ENCODE measurements at regions not wholly inside any gene's neighbourhood (a gene's known extent, or its start where the extent isn't known, plus 50 kb on each side); places are given as distances from the start of the nearest gene placed in this dataset.

- no peak for TF ChIP-seq CTCF (IDR thresholded peaks at IDR 0.05)
- ChIA-PET POLR2A (no interaction called here), CTCF (no interaction called here)
- H3K4me1 Mint-ChIP-seq (ENCODE audit: low read depth): no peaks in the 10 kb centered on the region
- no peak for DNase-seq
- intact Hi-C loops (cut with DNase I, micrococcal nuclease): no loop called here
- no peak overlapping the region for H3K4me3 Mint-ChIP-seq
- no peaks in the 10 kb centered on the region for H3K27me3 Mint-ChIP-seq
- H3K36me3 ChIP-seq (ENCODE audit: insufficient read depth, low read length): no peaks in the 10 kb centered on the region
- peaks cover 5% of the 10 kb centered on the region for H3K9me3 Mint-ChIP-seq
- no peaks in the 10 kb centered on the region for H3K4me1 ChIP-seq (ENCODE audit: insufficient read depth, low read length)
- H3K27ac Mint-ChIP-seq: no peak overlapping the region
- no peaks in the 10 kb centered on the region for H3K36me3 Mint-ChIP-seq (ENCODE audit: low read depth)
- no peak overlapping the region for H3K4me3 ChIP-seq (ENCODE audit: low read length)
- no peaks in the 10 kb centered on the region for H3K27me3 ChIP-seq (ENCODE audit: control insufficient read depth in 1 of 2, insufficient read depth in 2 of 2, low read length in 2 of 2)
- no peak overlapping the region for H3K27ac ChIP-seq (ENCODE audit: low read depth in 1 of 2, low read length in 2 of 2)
- no peak for ATAC-seq (ENCODE audit: poor library complexity)
- peaks cover 0 to 6% of the 10 kb centered on the region in 2 experiments for H3K9me3 ChIP-seq (ENCODE audit: control insufficient read depth in 1 of 2, insufficient read depth in 1 of 2, low read length in 2 of 2)
These were observed 102.3 kb upstream of the FAT1 start for GRCh38 chr4:186826006-186826405.

GRCh38 chr4:186826846-186827533, 103.3 kb upstream of the FAT1 start:
- ATAC-seq (ENCODE audit: poor library complexity): no peak
- no peak for DNase-seq
- POLR2A ChIA-PET: no interaction called here
- H3K36me3 Mint-ChIP-seq (ENCODE audit: low read depth): no peaks in the 10 kb centered on the region
- H3K27me3 Mint-ChIP-seq: no peaks in the 10 kb centered on the region
- Histone ChIP-seq H3K27ac (ENCODE audit: low read depth in 1 of 2, low read length in 2 of 2) (no peak overlapping the region), H3K27me3 (ENCODE audit: control insufficient read depth in 1 of 2, insufficient read depth in 2 of 2, low read length in 2 of 2) (no peaks in the 10 kb centered on the region), H3K4me1 (ENCODE audit: insufficient read depth, low read length) (no peaks in the 10 kb centered on the region), H3K9me3 (ENCODE audit: control insufficient read depth in 1 of 2, insufficient read depth in 1 of 2, low read length in 2 of 2) (peaks cover 2 to 5% of the 10 kb centered on the region in 2 experiments), H3K36me3 (ENCODE audit: insufficient read depth, low read length) (no peaks in the 10 kb centered on the region), H3K4me3 (ENCODE audit: low read length) (no peak overlapping the region)
- intact Hi-C loops (cut with DNase I, micrococcal nuclease): no loop called here
- H3K27ac Mint-ChIP-seq: no peak overlapping the region
- peaks cover 5% of the 10 kb centered on the region for H3K9me3 Mint-ChIP-seq
- no peaks in the 10 kb centered on the region for H3K4me1 Mint-ChIP-seq (ENCODE audit: low read depth)
- no peak for TF ChIP-seq CTCF (IDR thresholded peaks at IDR 0.05)
- CTCF ChIA-PET: no interaction called here
- no peak overlapping the region for H3K4me3 Mint-ChIP-seq

- no peak for ATAC-seq (ENCODE audit: poor library complexity)
- Histone ChIP-seq H3K4me3 (ENCODE audit: low read length) (no peak overlapping the region), H3K27me3 (ENCODE audit: control insufficient read depth in 1 of 2, insufficient read depth in 2 of 2, low read length in 2 of 2) (no peaks in the 10 kb centered on the region), H3K36me3 (ENCODE audit: insufficient read depth, low read length) (no peaks in the 10 kb centered on the region), H3K27ac (ENCODE audit: low read depth in 1 of 2, low read length in 2 of 2) (no peak overlapping the region), H3K4me1 (ENCODE audit: insufficient read depth, low read length) (no peaks in the 10 kb centered on the region), H3K9me3 (ENCODE audit: control insufficient read depth in 1 of 2, insufficient read depth in 1 of 2, low read length in 2 of 2) (peaks cover 3 to 5% of the 10 kb centered on the region in 2 experiments)
- Mint-ChIP-seq H3K36me3 (ENCODE audit: low read depth) (no peaks in the 10 kb centered on the region), H3K4me1 (ENCODE audit: low read depth) (no peaks in the 10 kb centered on the region), H3K9me3 (peaks cover 5% of the 10 kb centered on the region), H3K27ac (no peak overlapping the region), H3K4me3 (no peak overlapping the region), H3K27me3 (no peaks in the 10 kb centered on the region)
- DNase-seq: no peak
- intact Hi-C loops (cut with DNase I, micrococcal nuclease): no loop called here
- ChIA-PET POLR2A (no interaction called here), CTCF (no interaction called here)
- no peak for TF ChIP-seq CTCF (IDR thresholded peaks at IDR 0.05)
These were observed 103.9 kb upstream of the FAT1 start for GRCh38 chr4:186827534-186827897.
